PC-3 (cell line): ENCODE measurements at regions not wholly inside any gene's neighbourhood (a gene's known extent, or its start where the extent isn't known, plus 50 kb on each side); places are given as distances from the start of the nearest gene placed in this dataset.

ENCODE experiments used
- EZH2 ChIP-seq: fragments of 300-600 bp; sonication (generic); IDR thresholded peaks from one replicate; pipeline ENCODE4 v1.6.1; 2017; ENCODE audit warnings: antibody characterized with exemption, mild to moderate bottlenecking, low read length; ENCODE audit not compliant: unreplicated experiment
- EZH2phosphoT487 ChIP-seq: fragments of 300-600 bp; sonication (generic); IDR thresholded peaks from 2 replicates; pipeline ENCODE4 v1.6.1; 2018; ENCODE audit warnings: mild to moderate bottlenecking, antibody characterized with exemption, low read length, borderline replicate concordance
- TF ChIP-seq, protein P1 (sequence below): fragments of 300-600 bp; sonication (generic); conservative IDR thresholded peaks from 2 replicates; pipeline ENCODE4 v1.5.1; 2017; ENCODE audit warnings: antibody characterized with exemption, low read depth, mild to moderate bottlenecking, low read length

DNA sequence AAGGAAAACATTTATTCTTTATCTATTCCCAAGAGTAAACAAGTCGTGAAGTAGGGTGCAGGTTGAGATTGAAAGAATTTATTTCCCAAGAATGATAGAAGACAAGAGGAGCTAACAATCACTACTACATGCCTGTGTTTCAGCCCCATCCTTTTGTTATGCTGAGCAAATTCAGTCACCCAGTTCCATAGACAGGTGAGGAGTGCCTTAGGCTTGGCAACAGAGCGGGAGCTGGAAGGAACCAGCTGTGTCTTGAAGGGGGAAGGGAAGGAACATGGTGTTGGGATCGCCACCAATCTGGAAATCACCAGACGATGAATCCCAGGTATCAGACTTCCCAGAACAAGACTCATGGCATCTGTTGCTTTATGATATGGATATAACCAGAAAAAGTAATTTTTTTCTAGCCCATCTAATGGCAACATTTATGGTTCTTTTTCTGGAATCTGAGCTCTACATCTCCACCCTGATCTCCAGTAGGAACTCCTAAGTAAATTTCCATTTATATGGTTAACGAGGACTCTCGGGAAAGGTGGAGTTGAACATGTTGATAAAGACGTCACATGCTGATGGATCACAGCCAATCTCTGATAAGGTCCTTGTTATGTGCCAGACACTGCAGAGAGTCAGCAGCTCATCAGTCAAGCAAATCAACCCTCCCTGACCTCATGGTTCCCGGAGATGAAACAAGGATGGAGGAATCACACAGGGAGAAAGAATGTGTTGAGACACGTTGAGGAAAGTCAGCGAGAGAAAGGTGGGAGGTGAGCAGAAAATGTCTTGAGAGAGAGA is 344.9 kb downstream of the SMOC2 start:
- TF ChIP-seq, protein P1, sequence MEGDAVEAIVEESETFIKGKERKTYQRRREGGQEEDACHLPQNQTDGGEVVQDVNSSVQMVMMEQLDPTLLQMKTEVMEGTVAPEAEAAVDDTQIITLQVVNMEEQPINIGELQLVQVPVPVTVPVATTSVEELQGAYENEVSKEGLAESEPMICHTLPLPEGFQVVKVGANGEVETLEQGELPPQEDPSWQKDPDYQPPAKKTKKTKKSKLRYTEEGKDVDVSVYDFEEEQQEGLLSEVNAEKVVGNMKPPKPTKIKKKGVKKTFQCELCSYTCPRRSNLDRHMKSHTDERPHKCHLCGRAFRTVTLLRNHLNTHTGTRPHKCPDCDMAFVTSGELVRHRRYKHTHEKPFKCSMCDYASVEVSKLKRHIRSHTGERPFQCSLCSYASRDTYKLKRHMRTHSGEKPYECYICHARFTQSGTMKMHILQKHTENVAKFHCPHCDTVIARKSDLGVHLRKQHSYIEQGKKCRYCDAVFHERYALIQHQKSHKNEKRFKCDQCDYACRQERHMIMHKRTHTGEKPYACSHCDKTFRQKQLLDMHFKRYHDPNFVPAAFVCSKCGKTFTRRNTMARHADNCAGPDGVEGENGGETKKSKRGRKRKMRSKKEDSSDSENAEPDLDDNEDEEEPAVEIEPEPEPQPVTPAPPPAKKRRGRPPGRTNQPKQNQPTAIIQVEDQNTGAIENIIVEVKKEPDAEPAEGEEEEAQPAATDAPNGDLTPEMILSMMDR = no peak
- TF ChIP-seq EZH2 = no peak
- no peak for TF ChIP-seq EZH2phosphoT487
